CD4-positive, alpha-beta memory T cell (primary cell): ENCODE measurements at regions not wholly inside any gene's neighbourhood (a gene's known extent, or its start where the extent isn't known, plus 50 kb on each side); places are given as distances from the start of the nearest gene placed in this dataset.

Experiments
- CTCF ChIA-PET: fragments of 350-600 bp; sonication (Branson Sonifier 250); formaldehyde crosslinking; loops from one replicate; lab custom pipeline; 2021; ENCODE audit warnings: inconsistent platforms; ENCODE audit not compliant: partially characterized antibody; lab: Charles Lee
- POLR2A ChIA-PET: fragments of 350-600 bp; sonication (Branson Sonifier 250); formaldehyde crosslinking; loops from one replicate; lab custom pipeline; 2021; ENCODE audit not compliant: partially characterized antibody; lab: Charles Lee
- DNase-seq, 5 donors: peaks; one replicate each; pipeline versions ENCODE4 v3.0.0 to v3.0.0-alpha.2; 2020 to 2022; ENCODE audit warnings: mixed read lengths in 1 of 5
- H3K27ac ChIP-seq: one replicate; pipeline ENCODE4 v1.7.0; 2013; ENCODE audit warnings: low read depth, low read length
- H3K27me3 ChIP-seq: 2 replicates; pipeline ENCODE4 v1.7.0; 2013; ENCODE audit warnings: mild to moderate bottlenecking, low read length, moderate library complexity; ENCODE audit not compliant: insufficient read depth
- H3K36me3 ChIP-seq: 2 replicates; pipeline ENCODE4 v1.7.0; 2013; ENCODE audit warnings: mild to moderate bottlenecking, low read length, moderate library complexity; ENCODE audit not compliant: insufficient read depth
- H3K4me1 ChIP-seq: 2 replicates; pipeline ENCODE4 v1.7.0; 2013; ENCODE audit warnings: mild to moderate bottlenecking, low read length, moderate library complexity; ENCODE audit not compliant: insufficient read depth
- H3K4me3 ChIP-seq, 2 donors: one replicate each; pipeline ENCODE4 v1.7.0; 2013; ENCODE audit warnings: low read length in 2 of 2, mild to moderate bottlenecking in 1 of 2
- H3K9me3 ChIP-seq, 2 donors: one replicate each; pipeline ENCODE4 v1.7.0; 2013; ENCODE audit warnings: low read length in 2 of 2, control low read depth in 1 of 2; ENCODE audit not compliant: control insufficient read depth in 1 of 2
- H3K27ac Mint-ChIP-seq, 7 donors: one replicate each; pipeline ENCODE4 v1.8.0; 2020 to 2021; ENCODE audit warnings: mixed read lengths in 7 of 7, mild to moderate bottlenecking in 6 of 7, inconsistent platforms in 3 of 7, moderate library complexity in 3 of 7
- H3K27me3 Mint-ChIP-seq, 2 donors: one replicate each; pipeline ENCODE4 v1.8.0; 2020 to 2021; ENCODE audit warnings: mixed read lengths in 2 of 2
- H3K36me3 Mint-ChIP-seq, 2 donors: one replicate each; pipeline ENCODE4 v1.8.0; 2020 to 2021; ENCODE audit warnings: mixed read lengths in 2 of 2, inconsistent platforms in 1 of 2, mild to moderate bottlenecking in 1 of 2
- H3K4me1 Mint-ChIP-seq, 4 donors: one replicate each; pipeline ENCODE4 v1.8.0; 2020 to 2021; ENCODE audit warnings: mixed read lengths in 4 of 4, mild to moderate bottlenecking in 1 of 4
- H3K4me3 Mint-ChIP-seq, 8 donors: one replicate each; pipeline ENCODE4 v1.8.0; 2020 to 2021; ENCODE audit warnings: mixed read lengths in 8 of 8, mild to moderate bottlenecking in 7 of 8, moderate library complexity in 6 of 8, inconsistent platforms in 3 of 8
- H3K9me3 Mint-ChIP-seq, 8 donors: one replicate each; pipeline ENCODE4 v1.8.0; 2020 to 2021; ENCODE audit warnings: mixed read lengths in 8 of 8, mild to moderate bottlenecking in 5 of 8, inconsistent platforms in 3 of 8, moderate library complexity in 1 of 8
- intact Hi-C: fragments of 100-400 bp; cut with micrococcal nuclease; formaldehyde crosslinking; loops from one replicate; pipeline ENCODE4 v1.15.1; 2023

DNA sequence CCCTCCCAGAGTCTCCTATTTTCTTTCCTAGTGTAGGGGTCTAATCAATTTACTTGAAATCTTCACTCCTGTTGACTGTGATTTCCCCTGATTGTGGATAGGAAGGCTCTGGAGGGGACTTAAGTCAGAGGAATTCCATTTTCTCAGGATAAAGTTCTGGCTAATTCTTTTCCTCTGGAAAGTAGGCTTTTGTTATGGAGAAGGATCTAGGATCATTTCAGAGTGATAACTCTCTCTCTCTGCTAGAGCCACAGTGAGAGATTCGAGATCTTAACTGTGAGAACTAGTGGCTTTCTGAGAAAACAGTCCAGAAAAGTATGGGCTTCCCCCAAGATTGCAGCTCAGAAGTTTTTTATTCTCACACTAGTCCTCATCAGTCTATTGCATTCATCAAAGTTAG is 163.9 kb upstream of the TFPI start:
- DNase-seq, result no peak
- Mint-ChIP-seq H3K4me3 (no peak overlapping the region), H3K4me1 (no peaks in the 10 kb centered on the region), H3K27me3 (no peaks in the 10 kb centered on the region), H3K9me3 (peaks cover 0 to 10% (median 4%) of the 10 kb centered on the region in 8 donors), H3K27ac (no peak overlapping the region), H3K36me3 (no peaks in the 10 kb centered on the region)
- ChIA-PET POLR2A (no interaction called here), CTCF (no interaction called here)
- H3K27me3 ChIP-seq, result no peaks in the 10 kb centered on the region
- intact Hi-C loops, result no loop called here
- no peaks in the 10 kb centered on the region for H3K9me3 ChIP-seq
- H3K4me3 ChIP-seq, result no peak overlapping the region
- no peaks in the 10 kb centered on the region for H3K36me3 ChIP-seq
- H3K4me1 ChIP-seq, result no peaks in the 10 kb centered on the region
- no peak overlapping the region for H3K27ac ChIP-seq

DNA sequence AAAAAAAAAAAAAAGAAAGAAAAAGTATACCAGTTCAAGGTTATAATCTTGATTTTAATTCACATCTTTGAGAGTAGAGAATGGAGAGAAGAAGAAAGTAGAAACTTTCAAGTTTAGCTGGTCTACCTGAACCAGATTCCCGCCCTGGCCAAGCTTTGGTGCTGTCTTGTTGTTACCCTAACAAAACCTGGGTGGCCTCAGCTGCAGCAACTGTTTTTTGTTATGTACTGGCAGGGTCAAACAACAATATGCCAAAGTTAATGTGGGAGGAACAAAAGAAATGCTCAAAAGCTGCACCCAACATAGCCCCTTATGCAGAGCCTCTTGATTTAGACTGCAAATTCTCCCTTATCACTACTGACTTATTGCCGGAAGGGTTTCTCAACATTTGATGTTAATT is 165.3 kb upstream of the TFPI start:
- H3K36me3 ChIP-seq, result no peaks in the 10 kb centered on the region
- H3K4me3 ChIP-seq, result no peak overlapping the region
- intact Hi-C loops, result no loop called here
- Mint-ChIP-seq H3K27me3 (no peaks in the 10 kb centered on the region), H3K27ac (no peak overlapping the region), H3K4me3 (no peak overlapping the region), H3K4me1 (no peaks in the 10 kb centered on the region), H3K9me3 (peaks cover 0 to 10% (median 4%) of the 10 kb centered on the region in 8 donors), H3K36me3 (no peaks in the 10 kb centered on the region)
- CTCF ChIA-PET, result no interaction called here
- POLR2A ChIA-PET, result no interaction called here
- H3K27me3 ChIP-seq, result no peaks in the 10 kb centered on the region
- H3K4me1 ChIP-seq, result no peaks in the 10 kb centered on the region
- H3K9me3 ChIP-seq, result no peaks in the 10 kb centered on the region
- H3K27ac ChIP-seq, result no peak overlapping the region
- no peak for DNase-seq

DNA sequence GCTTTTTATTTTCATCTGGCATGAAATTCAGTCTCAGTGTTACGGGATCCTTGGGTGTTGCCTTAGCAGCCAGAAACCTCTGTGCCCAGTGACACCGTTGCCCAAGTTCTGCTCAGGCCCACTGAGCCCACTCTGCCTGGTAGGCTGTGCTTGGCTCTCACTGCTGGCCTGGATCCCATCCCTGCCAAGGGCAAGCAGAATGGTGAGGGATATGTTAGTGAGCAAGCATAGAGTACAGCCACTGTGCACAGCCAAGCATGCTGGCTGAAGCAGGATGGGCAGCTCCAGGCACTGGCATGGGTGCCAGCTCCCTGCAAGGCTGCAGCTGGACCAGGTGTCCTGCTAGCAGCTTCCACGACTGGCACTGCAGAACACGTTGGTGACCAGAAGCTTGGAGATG is 194.7 kb upstream of the TFPI start:
- H3K36me3 Mint-ChIP-seq, result no peaks in the 10 kb centered on the region
- POLR2A ChIA-PET, result no interaction called here
- Histone ChIP-seq H3K36me3 (no peaks in the 10 kb centered on the region), H3K27ac (no peak overlapping the region), H3K27me3 (no peaks in the 10 kb centered on the region), H3K9me3 (no peaks in the 10 kb centered on the region), H3K4me3 (no peak overlapping the region), H3K4me1 (no peaks in the 10 kb centered on the region)
- DNase-seq, result no peak
- CTCF ChIA-PET, result no interaction called here
- H3K27ac Mint-ChIP-seq, result no peak overlapping the region
- H3K27me3 Mint-ChIP-seq, result no peaks in the 10 kb centered on the region
- H3K4me1 Mint-ChIP-seq, result no peaks in the 10 kb centered on the region
- H3K4me3 Mint-ChIP-seq, result no peak overlapping the region
- peaks cover 0 to 8% (median 2%) of the 10 kb centered on the region in 8 donors for H3K9me3 Mint-ChIP-seq
- intact Hi-C loops, result no loop called here

DNA sequence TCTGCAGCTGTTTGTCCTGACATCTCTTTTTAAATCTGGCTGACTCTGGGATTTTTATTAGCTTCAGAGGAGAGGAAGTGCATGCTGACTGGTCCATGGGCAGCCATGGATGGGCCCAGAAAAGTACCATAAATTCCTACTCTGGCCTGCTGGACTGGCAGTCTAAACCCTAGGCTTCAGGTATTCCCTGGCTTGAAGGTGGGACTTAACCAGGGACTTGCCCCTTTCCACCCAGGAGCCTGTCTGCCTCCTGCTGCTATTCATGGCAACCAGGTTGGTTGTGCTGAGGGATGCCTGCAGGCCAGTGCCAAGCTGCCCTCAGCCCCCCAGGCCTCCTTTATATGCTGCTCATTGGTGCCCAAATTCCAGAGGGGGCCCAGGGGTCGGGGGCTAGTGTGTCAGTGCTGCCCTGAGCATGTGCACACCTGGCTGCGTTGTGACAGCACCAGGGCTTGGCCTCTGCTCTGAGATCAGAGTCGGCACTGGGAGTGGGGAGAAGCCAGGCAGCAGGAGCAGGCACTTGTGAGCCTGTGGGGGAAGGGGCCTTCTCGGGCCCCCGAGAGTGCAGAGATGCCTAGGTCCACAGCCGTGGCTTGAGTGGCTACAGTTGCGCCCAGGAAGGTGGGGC is 195.7 kb upstream of the TFPI start:
- Histone ChIP-seq H3K4me1 (no peaks in the 10 kb centered on the region), H3K36me3 (no peaks in the 10 kb centered on the region), H3K27ac (no peak overlapping the region), H3K4me3 (no peak overlapping the region), H3K9me3 (no peaks in the 10 kb centered on the region), H3K27me3 (no peaks in the 10 kb centered on the region)
- H3K36me3 Mint-ChIP-seq, result no peaks in the 10 kb centered on the region
- ChIA-PET CTCF (no interaction called here), POLR2A (no interaction called here)
- no peaks in the 10 kb centered on the region for H3K27me3 Mint-ChIP-seq
- H3K9me3 Mint-ChIP-seq, result peaks cover 0 to 8% (median 2%) of the 10 kb centered on the region in 8 donors
- H3K4me1 Mint-ChIP-seq, result no peaks in the 10 kb centered on the region
- no peak overlapping the region for H3K27ac Mint-ChIP-seq
- intact Hi-C loops, result no loop called here
- no peak overlapping the region for H3K4me3 Mint-ChIP-seq
- no peak for DNase-seq

DNA sequence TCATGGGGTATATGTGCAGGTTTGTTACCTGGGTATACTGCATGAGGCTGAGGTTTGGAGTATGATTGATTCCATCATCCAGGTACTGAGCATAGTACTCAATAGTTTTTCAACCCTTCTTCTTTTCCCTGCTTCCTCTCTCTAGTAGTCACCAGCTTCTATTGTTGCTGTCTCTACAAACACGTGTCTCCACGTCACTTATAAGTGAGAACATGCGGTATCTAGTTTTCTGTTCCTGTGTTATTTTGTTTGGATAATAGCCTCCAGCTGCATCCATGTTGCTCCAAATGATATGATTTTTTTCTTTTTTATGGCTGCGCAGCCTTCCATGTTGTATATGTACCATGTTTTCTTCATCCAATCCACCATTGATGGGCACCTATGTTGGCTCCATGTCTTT is 214.8 kb upstream of the TFPI start:
- H3K36me3 Mint-ChIP-seq, result no peaks in the 10 kb centered on the region
- no peaks in the 10 kb centered on the region for H3K36me3 ChIP-seq
- H3K4me3 ChIP-seq, result no peak overlapping the region
- ChIA-PET POLR2A (no interaction called here), CTCF (no interaction called here)
- H3K9me3 Mint-ChIP-seq, result peaks cover 0 to 4% (median 0%) of the 10 kb centered on the region in 8 donors
- intact Hi-C loops, result no loop called here
- H3K27me3 ChIP-seq, result no peaks in the 10 kb centered on the region
- H3K9me3 ChIP-seq, result no peaks in the 10 kb centered on the region
- no peak overlapping the region for H3K4me3 Mint-ChIP-seq
- no peaks in the 10 kb centered on the region for H3K4me1 ChIP-seq
- no peak overlapping the region for H3K27ac ChIP-seq
- H3K27me3 Mint-ChIP-seq, result no peaks in the 10 kb centered on the region
- H3K4me1 Mint-ChIP-seq, result no peaks in the 10 kb centered on the region
- no peak for DNase-seq
- H3K27ac Mint-ChIP-seq, result no peak overlapping the region

DNA sequence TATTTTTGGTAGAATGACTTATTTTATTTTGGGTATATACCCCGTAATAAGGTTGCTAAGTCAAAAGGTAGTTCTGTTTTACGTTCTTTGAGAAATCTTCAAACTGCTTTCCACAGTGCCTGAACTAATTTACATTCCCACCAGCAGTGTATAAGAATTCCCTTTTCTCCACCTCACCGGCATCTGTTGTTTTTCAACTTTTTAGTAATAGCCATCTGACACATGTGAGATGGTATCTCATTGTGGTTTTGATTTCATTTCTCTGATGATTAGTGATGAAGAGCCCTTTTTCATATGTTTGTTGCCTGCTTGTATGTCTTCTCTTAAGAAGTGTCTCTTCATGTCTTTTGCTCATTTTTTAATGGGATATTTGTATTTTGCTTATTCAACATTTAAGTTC is 215.2 kb upstream of the TFPI start:
- Histone ChIP-seq H3K4me1 (no peaks in the 10 kb centered on the region), H3K4me3 (no peak overlapping the region), H3K27ac (no peak overlapping the region), H3K27me3 (no peaks in the 10 kb centered on the region), H3K9me3 (no peaks in the 10 kb centered on the region), H3K36me3 (no peaks in the 10 kb centered on the region)
- no peaks in the 10 kb centered on the region for H3K36me3 Mint-ChIP-seq
- no peaks in the 10 kb centered on the region for H3K27me3 Mint-ChIP-seq
- POLR2A ChIA-PET, result no interaction called here
- H3K9me3 Mint-ChIP-seq, result peaks cover 0 to 4% (median 0%) of the 10 kb centered on the region in 8 donors
- H3K4me1 Mint-ChIP-seq, result no peaks in the 10 kb centered on the region
- DNase-seq, result no peak
- H3K4me3 Mint-ChIP-seq, result no peak overlapping the region
- H3K27ac Mint-ChIP-seq, result no peak overlapping the region
- intact Hi-C loops, result no loop called here
- CTCF ChIA-PET, result no interaction called here

DNA sequence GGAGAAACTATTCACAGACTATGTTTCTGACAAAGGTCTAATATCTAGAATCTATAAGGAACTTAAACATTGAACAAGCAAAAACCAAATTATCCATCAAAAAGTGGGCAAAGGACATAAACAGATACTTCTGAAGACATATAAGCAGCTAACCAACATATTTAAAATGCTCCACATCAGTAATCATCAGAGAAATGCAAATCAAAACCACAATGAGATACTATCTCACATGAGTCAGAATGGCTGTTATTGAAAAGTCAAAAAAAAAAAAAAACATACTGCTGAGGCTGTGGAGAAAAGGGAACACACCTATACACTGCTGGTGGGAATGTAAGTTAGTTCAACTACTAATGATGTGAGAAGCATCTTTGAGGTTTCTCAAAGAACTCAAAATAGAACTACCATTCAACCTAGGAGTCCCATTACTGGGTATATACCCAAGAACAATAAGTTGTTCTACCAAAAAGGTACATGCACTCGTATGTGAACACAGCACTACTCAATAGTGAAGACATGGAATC is 220.4 kb upstream of the TFPI start:
- Mint-ChIP-seq H3K36me3 (no peaks in the 10 kb centered on the region), H3K4me1 (no peaks in the 10 kb centered on the region), H3K27ac (no peak overlapping the region), H3K9me3 (peaks cover 0 to 7% (median 0%) of the 10 kb centered on the region in 8 donors), H3K27me3 (no peaks in the 10 kb centered on the region), H3K4me3 (no peak overlapping the region)
- intact Hi-C loops, result no loop called here
- Histone ChIP-seq H3K4me1 (no peaks in the 10 kb centered on the region), H3K27ac (no peak overlapping the region), H3K36me3 (no peaks in the 10 kb centered on the region), H3K9me3 (no peaks in the 10 kb centered on the region), H3K4me3 (no peak overlapping the region), H3K27me3 (no peaks in the 10 kb centered on the region)
- ChIA-PET CTCF (no interaction called here), POLR2A (no interaction called here)
- DNase-seq, result no peak
